KMS-11 (cell line): ENCODE measurements at regions not wholly inside any gene's neighbourhood (a gene's known extent, or its start where the extent isn't known, plus 50 kb on each side); places are given as distances from the start of the nearest gene placed in this dataset.

Experiments used
- H2AFZ ChIP-seq: fragments of 200-600 bp; sonication (generic); 2 replicates; pipeline ENCODE4 v1.6.1; 2016; ENCODE audit warnings: antibody characterized with exemption, mixed run types, low read depth
- H3K27ac ChIP-seq: fragments of 200-600 bp; sonication (generic); 2 replicates; pipeline ENCODE4 v1.6.1; 2016; ENCODE audit warnings: mild to moderate bottlenecking, mixed run types
- H3K27me3 ChIP-seq: fragments of 200-600 bp; sonication (generic); 2 replicates; pipeline ENCODE4 v1.6.1; 2017; ENCODE audit warnings: mild to moderate bottlenecking, low read depth, mixed run types, moderate library complexity; ENCODE audit not compliant: insufficient read depth
- H3K36me3 ChIP-seq: fragments of 200-600 bp; sonication (generic); 2 replicates; pipeline ENCODE4 v1.6.1; 2017; ENCODE audit warnings: mild to moderate bottlenecking, mixed run types; ENCODE audit not compliant: insufficient read depth
- H3K4me1 ChIP-seq: fragments of 200-600 bp; sonication (generic); 2 replicates; pipeline ENCODE4 v1.6.1; 2016; ENCODE audit warnings: mild to moderate bottlenecking, low read depth, mixed run types; ENCODE audit not compliant: poor library complexity, severe bottlenecking
- H3K4me2 ChIP-seq: fragments of 200-600 bp; sonication (generic); 2 replicates; pipeline ENCODE4 v1.7.0; 2016; ENCODE audit warnings: mild to moderate bottlenecking, mixed run types
- H3K4me3 ChIP-seq: fragments of 200-600 bp; sonication (generic); IDR thresholded peaks from 2 replicates; pipeline ENCODE4 v1.6.1; 2017; ENCODE audit warnings: low read depth, low read length, mixed read lengths; ENCODE audit not compliant: insufficient read depth
- H3K79me2 ChIP-seq: fragments of 200-600 bp; sonication (generic); 2 replicates; pipeline ENCODE4 v1.6.1; 2016; ENCODE audit warnings: low read depth, mixed run types; ENCODE audit not compliant: insufficient read depth
- H3K9ac ChIP-seq: fragments of 200-600 bp; sonication (generic); 2 replicates; pipeline ENCODE4 v1.6.1; 2016; ENCODE audit warnings: mild to moderate bottlenecking, mixed run types
- H4K20me1 ChIP-seq: fragments of 200-600 bp; sonication (generic); 2 replicates; pipeline ENCODE4 v1.6.1; 2016; ENCODE audit warnings: mild to moderate bottlenecking, mixed run types; ENCODE audit not compliant: insufficient read depth
- TF ChIP-seq, protein P1 (sequence below): fragments of 200-600 bp; sonication (generic); conservative IDR thresholded peaks from 2 replicates; pipeline ENCODE4 v1.6.1; 2017; ENCODE audit warnings: low read depth, mild to moderate bottlenecking, antibody characterized with exemption, low read length, moderate library complexity, mixed read lengths

DNA sequence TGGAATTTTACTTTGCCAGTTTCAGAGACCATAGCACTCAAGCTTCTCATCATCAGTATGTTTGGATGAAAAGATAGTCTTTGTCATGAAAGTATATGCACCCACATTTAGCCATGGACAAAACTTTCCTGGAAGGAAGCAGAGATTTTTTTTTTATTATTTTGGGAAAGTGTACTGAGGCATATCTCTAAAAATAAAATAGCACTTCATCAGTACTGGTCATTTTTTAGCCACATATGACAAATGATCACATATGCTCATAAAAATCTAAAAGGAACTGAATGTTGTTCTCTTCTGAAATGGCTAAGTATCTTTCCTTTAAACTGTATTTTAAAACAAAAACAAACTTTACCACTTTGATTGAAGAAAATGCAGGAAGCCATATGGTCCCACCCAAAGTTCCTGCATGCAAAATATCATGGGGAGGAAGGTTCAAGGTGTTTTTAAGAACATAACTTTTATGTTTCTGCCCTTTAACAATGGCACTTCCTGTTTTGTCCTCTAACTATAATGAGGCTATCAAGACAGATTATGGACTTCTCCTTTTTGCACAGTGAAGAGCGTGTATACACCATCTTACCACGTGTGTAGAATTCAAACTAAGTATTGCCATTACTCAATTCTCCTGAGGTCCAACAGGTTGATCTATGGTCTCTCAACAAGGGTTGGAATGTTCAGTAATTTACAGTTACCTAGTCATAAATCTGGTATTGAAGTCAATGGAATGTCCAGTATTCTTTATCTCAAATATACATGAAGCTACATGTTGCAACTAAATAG, 77.1 kb upstream of the SLC39A10 start:
- no peak overlapping the region for H3K27ac ChIP-seq
- no peak overlapping the region for H3K9ac ChIP-seq
- H3K36me3 ChIP-seq: no peaks in the 10 kb centered on the region
- no peaks in the 10 kb centered on the region for H3K79me2 ChIP-seq
- no peak overlapping the region for H3K4me2 ChIP-seq
- TF ChIP-seq, protein P1, sequence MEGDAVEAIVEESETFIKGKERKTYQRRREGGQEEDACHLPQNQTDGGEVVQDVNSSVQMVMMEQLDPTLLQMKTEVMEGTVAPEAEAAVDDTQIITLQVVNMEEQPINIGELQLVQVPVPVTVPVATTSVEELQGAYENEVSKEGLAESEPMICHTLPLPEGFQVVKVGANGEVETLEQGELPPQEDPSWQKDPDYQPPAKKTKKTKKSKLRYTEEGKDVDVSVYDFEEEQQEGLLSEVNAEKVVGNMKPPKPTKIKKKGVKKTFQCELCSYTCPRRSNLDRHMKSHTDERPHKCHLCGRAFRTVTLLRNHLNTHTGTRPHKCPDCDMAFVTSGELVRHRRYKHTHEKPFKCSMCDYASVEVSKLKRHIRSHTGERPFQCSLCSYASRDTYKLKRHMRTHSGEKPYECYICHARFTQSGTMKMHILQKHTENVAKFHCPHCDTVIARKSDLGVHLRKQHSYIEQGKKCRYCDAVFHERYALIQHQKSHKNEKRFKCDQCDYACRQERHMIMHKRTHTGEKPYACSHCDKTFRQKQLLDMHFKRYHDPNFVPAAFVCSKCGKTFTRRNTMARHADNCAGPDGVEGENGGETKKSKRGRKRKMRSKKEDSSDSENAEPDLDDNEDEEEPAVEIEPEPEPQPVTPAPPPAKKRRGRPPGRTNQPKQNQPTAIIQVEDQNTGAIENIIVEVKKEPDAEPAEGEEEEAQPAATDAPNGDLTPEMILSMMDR: no peak
- peaks cover 9% of the 10 kb centered on the region for H3K4me1 ChIP-seq
- H3K27me3 ChIP-seq: no peaks in the 10 kb centered on the region
- H3K4me3 ChIP-seq: no peak overlapping the region
- no peaks in the 10 kb centered on the region for H4K20me1 ChIP-seq
- H2AFZ ChIP-seq: no peak overlapping the region

DNA sequence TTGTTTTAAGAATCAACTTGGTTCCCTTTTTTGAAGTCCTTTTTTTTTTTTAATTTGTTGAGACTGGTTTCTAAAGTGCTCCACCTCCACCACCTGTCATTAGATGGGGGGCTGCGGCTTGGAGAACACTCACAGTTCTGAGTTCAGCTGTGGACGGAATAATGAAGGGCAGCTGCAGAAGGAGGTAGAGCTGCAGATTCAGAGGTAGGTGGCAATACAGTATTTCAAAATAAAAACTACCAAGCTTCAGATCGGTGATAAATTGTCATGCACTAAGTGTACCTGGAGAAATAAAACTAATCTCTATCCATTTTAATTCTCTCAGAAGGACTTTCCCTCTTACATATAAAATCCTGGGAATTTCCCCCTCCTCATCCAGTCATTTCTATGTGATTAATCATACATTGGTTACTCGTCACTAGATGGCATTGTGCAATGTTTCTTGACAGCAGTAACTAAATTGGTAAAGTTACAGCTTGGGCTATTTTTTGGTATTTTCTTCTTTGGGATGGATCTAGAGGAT, 81.1 kb upstream of the SLC39A10 start:
- Histone ChIP-seq H3K79me2 (no peaks in the 10 kb centered on the region), H3K4me3 (no peak overlapping the region), H2AFZ (no peak overlapping the region), H4K20me1 (no peaks in the 10 kb centered on the region), H3K36me3 (no peaks in the 10 kb centered on the region), H3K27ac (no peak overlapping the region), H3K4me1 (peaks cover 9% of the 10 kb centered on the region), H3K4me2 (no peak overlapping the region), H3K27me3 (no peaks in the 10 kb centered on the region), H3K9ac (no peak overlapping the region)
- TF ChIP-seq, protein P1: no peak

DNA sequence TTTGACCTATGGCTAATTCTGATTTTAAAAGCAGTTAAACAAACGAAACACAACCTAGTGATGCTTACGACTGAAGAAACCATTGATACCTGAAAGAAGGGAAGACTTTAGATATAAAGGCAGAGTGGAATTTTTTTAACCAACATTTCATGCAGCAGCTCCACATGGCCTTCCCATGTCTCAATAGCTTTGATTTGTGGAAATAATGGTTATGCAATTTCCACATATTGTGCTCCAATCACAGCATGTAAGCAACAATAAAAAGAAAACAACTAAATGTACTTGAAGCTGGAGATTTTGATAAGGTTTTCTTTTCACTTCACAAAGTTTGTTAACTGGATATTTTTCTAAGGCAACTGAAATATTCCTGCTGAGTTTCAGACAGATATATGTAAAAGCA, 82.0 kb upstream of the SLC39A10 start:
- H2AFZ ChIP-seq: no peak overlapping the region
- no peak overlapping the region for H3K9ac ChIP-seq
- no peaks in the 10 kb centered on the region for H4K20me1 ChIP-seq
- H3K4me3 ChIP-seq: no peak overlapping the region
- H3K27me3 ChIP-seq: no peaks in the 10 kb centered on the region
- H3K79me2 ChIP-seq: no peaks in the 10 kb centered on the region
- H3K27ac ChIP-seq: no peak overlapping the region
- H3K4me2 ChIP-seq: no peak overlapping the region
- no peaks in the 10 kb centered on the region for H3K36me3 ChIP-seq
- peaks cover 9% of the 10 kb centered on the region for H3K4me1 ChIP-seq
- TF ChIP-seq, protein P1: no peak

DNA sequence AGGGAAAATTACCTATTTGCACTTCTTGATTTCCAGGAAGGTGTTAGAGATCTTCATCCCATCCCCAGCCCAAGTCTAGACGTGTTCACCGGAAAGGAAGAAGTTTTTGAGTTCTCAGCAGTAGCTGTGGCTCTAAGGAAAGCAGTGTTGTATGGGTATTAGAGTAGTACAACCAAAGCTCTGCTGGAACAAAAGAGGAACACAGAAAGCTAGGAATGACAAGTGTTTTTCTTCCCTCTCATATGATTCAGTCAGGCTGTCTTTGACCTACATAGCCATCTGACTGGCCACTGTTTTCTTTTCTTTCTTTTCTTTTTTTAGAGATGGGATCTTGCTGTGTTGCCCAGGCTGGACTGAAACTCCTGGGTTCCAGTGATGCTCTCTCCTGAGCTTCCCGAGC, 82.7 kb upstream of the SLC39A10 start:
- TF ChIP-seq, protein P1: no peak
- Histone ChIP-seq H3K27ac (no peak overlapping the region), H3K79me2 (no peaks in the 10 kb centered on the region), H3K9ac (no peak overlapping the region), H2AFZ (no peak overlapping the region), H3K36me3 (no peaks in the 10 kb centered on the region), H3K27me3 (no peaks in the 10 kb centered on the region), H3K4me2 (no peak overlapping the region), H3K4me1 (peaks cover 9% of the 10 kb centered on the region), H4K20me1 (no peaks in the 10 kb centered on the region), H3K4me3 (no peak overlapping the region)
